ENCODE measurements at regions not wholly inside any gene's neighbourhood (a gene's known extent, or its start where the extent isn't known, plus 50 kb on each side); places are given as distances from the start of the nearest gene placed in this dataset.

DNA sequence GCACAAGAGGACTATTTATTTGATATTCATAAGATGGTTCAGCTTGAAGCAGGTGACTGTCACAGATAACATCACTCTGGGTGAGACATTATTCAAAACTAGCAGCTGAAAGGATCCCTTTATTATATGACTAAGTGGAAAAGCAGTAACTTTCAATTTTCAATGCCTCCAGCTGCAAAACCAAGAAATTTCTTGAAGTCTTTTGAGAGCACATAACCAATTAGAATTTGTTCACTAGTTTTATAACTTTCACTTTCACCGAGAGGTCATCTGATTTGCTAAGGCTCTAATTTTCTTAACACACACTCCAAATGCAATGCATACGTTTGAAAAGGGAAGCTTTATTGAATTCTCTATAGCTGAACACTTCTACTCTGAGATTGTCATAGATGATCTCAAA is 88.6 kb upstream of the KLF14 start:
- Histone ChIP-seq H3K36me3 (ENCODE audit: control insufficient read depth, insufficient read depth, low read length) (no peaks in the 10 kb centered on the region), H3K4me3 (replicated peaks in 1 of 4; ENCODE audit: control extremely low read depth in 1 of 4, insufficient read depth in 1 of 4, low read depth in 3 of 4, low read length in 4 of 4) (no peak overlapping the region), H3K9me3 (ENCODE audit: control insufficient read depth, insufficient read depth, low read depth, low read length) (no peaks in the 10 kb centered on the region), H3K9ac (ENCODE audit: insufficient read depth, low read length) (no peak overlapping the region), H3K27me3 (ENCODE audit: control insufficient read depth, insufficient read depth, low read length) (no peaks in the 10 kb centered on the region), H4K20me1 (ENCODE audit: control insufficient read depth, extremely low read depth, insufficient read depth, low read length) (no peaks in the 10 kb centered on the region), H3K4me1 (ENCODE audit: control insufficient read depth, extremely low read depth, insufficient read depth, low read length) (no peaks in the 10 kb centered on the region), H3K4me2 (ENCODE audit: extremely low read depth, insufficient read depth, low read length) (no peak overlapping the region), H2AFZ (ENCODE audit: low read length) (no peak overlapping the region), H3K27ac (ENCODE audit: insufficient read depth, low read length) (no peak overlapping the region), H3K79me2 (ENCODE audit: control insufficient read depth, insufficient read depth, low read length) (no peaks in the 10 kb centered on the region)
- TF ChIP-seq EZH2 (IDR thresholded peaks at IDR 0.05; ENCODE audit: low read length, missing control alignments): no peak
- TF ChIP-seq, protein P1, sequence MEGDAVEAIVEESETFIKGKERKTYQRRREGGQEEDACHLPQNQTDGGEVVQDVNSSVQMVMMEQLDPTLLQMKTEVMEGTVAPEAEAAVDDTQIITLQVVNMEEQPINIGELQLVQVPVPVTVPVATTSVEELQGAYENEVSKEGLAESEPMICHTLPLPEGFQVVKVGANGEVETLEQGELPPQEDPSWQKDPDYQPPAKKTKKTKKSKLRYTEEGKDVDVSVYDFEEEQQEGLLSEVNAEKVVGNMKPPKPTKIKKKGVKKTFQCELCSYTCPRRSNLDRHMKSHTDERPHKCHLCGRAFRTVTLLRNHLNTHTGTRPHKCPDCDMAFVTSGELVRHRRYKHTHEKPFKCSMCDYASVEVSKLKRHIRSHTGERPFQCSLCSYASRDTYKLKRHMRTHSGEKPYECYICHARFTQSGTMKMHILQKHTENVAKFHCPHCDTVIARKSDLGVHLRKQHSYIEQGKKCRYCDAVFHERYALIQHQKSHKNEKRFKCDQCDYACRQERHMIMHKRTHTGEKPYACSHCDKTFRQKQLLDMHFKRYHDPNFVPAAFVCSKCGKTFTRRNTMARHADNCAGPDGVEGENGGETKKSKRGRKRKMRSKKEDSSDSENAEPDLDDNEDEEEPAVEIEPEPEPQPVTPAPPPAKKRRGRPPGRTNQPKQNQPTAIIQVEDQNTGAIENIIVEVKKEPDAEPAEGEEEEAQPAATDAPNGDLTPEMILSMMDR (conservative IDR thresholded peaks at IDR 0.05 in 1 of 2, IDR thresholded peaks at IDR 0.05 in 1 of 2; ENCODE audit: low read depth in 1 of 2, low read length in 2 of 2): no peak
- peak in 1 of 2 donors; percentile 60 for DNase-seq (ENCODE audit: low read depth in 2 of 2)

DNA sequence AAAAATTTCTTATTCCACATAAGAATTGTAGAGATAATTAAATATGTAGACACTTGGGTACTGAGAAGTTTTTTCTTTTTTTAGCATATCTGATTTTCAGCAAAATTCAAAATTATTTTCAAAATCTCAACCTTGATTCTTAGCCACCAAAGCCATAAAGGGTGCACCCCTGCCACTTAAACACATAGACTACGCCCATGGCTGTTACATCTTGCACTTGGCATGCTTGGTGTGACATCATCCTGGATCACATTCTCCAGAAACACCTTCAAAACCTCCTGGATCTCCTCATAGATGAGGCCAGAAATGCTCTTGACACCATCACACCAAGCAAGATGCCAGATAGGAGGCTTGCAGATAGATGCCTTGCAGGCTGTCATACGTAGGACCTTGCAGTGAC is 89.1 kb upstream of the KLF14 start:
- Histone ChIP-seq H3K4me1 (ENCODE audit: control insufficient read depth, extremely low read depth, insufficient read depth, low read length) (no peaks in the 10 kb centered on the region), H3K79me2 (ENCODE audit: control insufficient read depth, insufficient read depth, low read length) (no peaks in the 10 kb centered on the region), H4K20me1 (ENCODE audit: control insufficient read depth, extremely low read depth, insufficient read depth, low read length) (no peaks in the 10 kb centered on the region), H2AFZ (ENCODE audit: low read length) (no peak overlapping the region), H3K4me2 (ENCODE audit: extremely low read depth, insufficient read depth, low read length) (no peak overlapping the region), H3K4me3 (replicated peaks in 1 of 4; ENCODE audit: control extremely low read depth in 1 of 4, insufficient read depth in 1 of 4, low read depth in 3 of 4, low read length in 4 of 4) (no peak overlapping the region), H3K36me3 (ENCODE audit: control insufficient read depth, insufficient read depth, low read length) (no peaks in the 10 kb centered on the region), H3K27me3 (ENCODE audit: control insufficient read depth, insufficient read depth, low read length) (no peaks in the 10 kb centered on the region), H3K9me3 (ENCODE audit: control insufficient read depth, insufficient read depth, low read depth, low read length) (no peaks in the 10 kb centered on the region), H3K27ac (ENCODE audit: insufficient read depth, low read length) (no peak overlapping the region), H3K9ac (ENCODE audit: insufficient read depth, low read length) (no peak overlapping the region)
- DNase-seq (ENCODE audit: low read depth in 2 of 2): peak in 1 of 2 donors; percentile 9
- TF ChIP-seq EZH2 (IDR thresholded peaks at IDR 0.05; ENCODE audit: low read length, missing control alignments): no peak
- TF ChIP-seq, protein P1 (conservative IDR thresholded peaks at IDR 0.05 in 1 of 2, IDR thresholded peaks at IDR 0.05 in 1 of 2; ENCODE audit: low read depth in 1 of 2, low read length in 2 of 2): no peak

GRCh38 chr7:130825819-130826218 is 91.8 kb upstream of the KLF14 start:
- TF ChIP-seq, protein P1 (conservative IDR thresholded peaks at IDR 0.05 in 1 of 2, IDR thresholded peaks at IDR 0.05 in 1 of 2; ENCODE audit: low read depth in 1 of 2, low read length in 2 of 2): no peak
- no peak for TF ChIP-seq EZH2 (IDR thresholded peaks at IDR 0.05; ENCODE audit: low read length, missing control alignments)
- H4K20me1 ChIP-seq (ENCODE audit: control insufficient read depth, extremely low read depth, insufficient read depth, low read length): no peaks in the 10 kb centered on the region

More at GRCh38 chr7:130825819-130826218, 91.8 kb upstream of the KLF14 start:
- Histone ChIP-seq H3K27ac (ENCODE audit: insufficient read depth, low read length) (no peak overlapping the region), H3K27me3 (ENCODE audit: control insufficient read depth, insufficient read depth, low read length) (no peaks in the 10 kb centered on the region), H3K9me3 (ENCODE audit: control insufficient read depth, insufficient read depth, low read depth, low read length) (no peaks in the 10 kb centered on the region), H3K4me2 (ENCODE audit: extremely low read depth, insufficient read depth, low read length) (no peak overlapping the region), H3K4me1 (ENCODE audit: control insufficient read depth, extremely low read depth, insufficient read depth, low read length) (no peaks in the 10 kb centered on the region), H2AFZ (ENCODE audit: low read length) (no peak overlapping the region), H3K79me2 (ENCODE audit: control insufficient read depth, insufficient read depth, low read length) (no peaks in the 10 kb centered on the region), H3K36me3 (ENCODE audit: control insufficient read depth, insufficient read depth, low read length) (no peaks in the 10 kb centered on the region), H3K9ac (ENCODE audit: insufficient read depth, low read length) (no peak overlapping the region), H3K4me3 (replicated peaks in 1 of 4; ENCODE audit: control extremely low read depth in 1 of 4, insufficient read depth in 1 of 4, low read depth in 3 of 4, low read length in 4 of 4) (no peak overlapping the region)
- no peak for DNase-seq (ENCODE audit: low read depth in 2 of 2)
